B cell (primary cell): ENCODE measurements at regions not wholly inside any gene's neighbourhood (a gene's known extent, or its start where the extent isn't known, plus 50 kb on each side); places are given as distances from the start of the nearest gene placed in this dataset.

Source experiments
- ATAC-seq: fragments of 200-7000 bp; cut with Tn5 transposase; one replicate; pipeline ENCODE4 v1.10.0; 2021; ENCODE audit warnings: low read depth, mild to moderate bottlenecking, moderate number of reproducible peaks, moderate library complexity
- CTCF ChIA-PET: fragments of 350-600 bp; sonication (Branson Sonifier 250); formaldehyde crosslinking; loops from one replicate; lab custom pipeline; 2021; ENCODE audit warnings: antibody characterized with exemption, inconsistent platforms; lab: Charles Lee
- POLR2A ChIA-PET: fragments of 350-600 bp; sonication (Branson Sonifier 250); formaldehyde crosslinking; loops from one replicate; lab custom pipeline; 2021; ENCODE audit warnings: antibody characterized with exemption; lab: Charles Lee
- DNase-seq: peaks from one replicate; pipeline ENCODE4 v3.0.0; 2013
- H2AFZ ChIP-seq: 2 replicates; pipeline ENCODE4 v1.6.1; 2012; ENCODE audit warnings: mild to moderate bottlenecking, low read depth, low read length; ENCODE audit not compliant: insufficient read depth, poor library complexity, severe bottlenecking
- H3K27ac ChIP-seq, 2 donors: 1 replicate in 1 of 2; 2 replicates in 1 of 2; pipeline ENCODE4 v1.5.1; 2012 to 2013; ENCODE audit warnings: low read length in 2 of 2, mild to moderate bottlenecking in 2 of 2, moderate library complexity in 1 of 2
- H3K27me3 ChIP-seq, 4 experiments: fragments of 200-600 bp in 1 of 4; sonication (generic) in 1 of 4; replicated peaks in 1 of 4; 1 replicate in 2 of 4; 2 replicates in 2 of 4; pipeline versions ENCODE4 v1.6.1 to v1.7.0; 2013 to 2016; ENCODE audit warnings: low read length in 3 of 4, mild to moderate bottlenecking in 2 of 4, mixed read lengths in 1 of 4, moderate library complexity in 1 of 4; ENCODE audit not compliant: insufficient read depth in 4 of 4, control insufficient read depth in 3 of 4; ENCODE audit errors: control extremely low read depth in 1 of 4
- H3K36me3 ChIP-seq, 2 experiments: replicated peaks in 1 of 2; 1 replicate in 1 of 2; 2 replicates in 1 of 2; pipeline versions ENCODE4 v1.6.1 to v1.7.1; 2013; ENCODE audit warnings: low read length in 1 of 2; ENCODE audit not compliant: insufficient read depth in 2 of 2, control insufficient read depth in 1 of 2; ENCODE audit errors: control extremely low read depth in 1 of 2, extremely low read depth in 1 of 2
- H3K4me1 ChIP-seq, 2 donors: fragments of 200-600 bp in 1 of 2; sonication (generic) in 1 of 2; 1 replicate in 1 of 2; 2 replicates in 1 of 2; pipeline versions ENCODE4 v1.5.1 to v1.6.1; 2013 to 2017; ENCODE audit warnings: low read length in 2 of 2; ENCODE audit not compliant: control insufficient read depth in 2 of 2, insufficient read depth in 2 of 2
- H3K4me2 ChIP-seq: replicated peaks from 2 replicates; pipeline ENCODE3; 2012; ENCODE audit warnings: mild to moderate bottlenecking, low read depth, low read length; ENCODE audit not compliant: poor library complexity, severe bottlenecking
- H3K4me3 ChIP-seq, 5 experiments: fragments of 200-600 bp in 1 of 5; sonication (generic) in 1 of 5; 1 replicate in 3 of 5; 2 replicates in 2 of 5; pipeline versions ENCODE4 v1.5.1 to v1.7.0; 2011 to 2016; ENCODE audit warnings: low read length in 4 of 5, mild to moderate bottlenecking in 4 of 5, low read depth in 2 of 5, control low read depth in 1 of 5, moderate library complexity in 1 of 5; ENCODE audit not compliant: insufficient read depth in 1 of 5; ENCODE audit errors: control extremely low read depth in 1 of 5, extremely low read depth in 1 of 5
- H3K79me2 ChIP-seq: fragments of 200-600 bp; sonication (generic); one replicate; pipeline ENCODE4 v1.6.0; 2016; ENCODE audit warnings: low read length; ENCODE audit not compliant: control insufficient read depth, insufficient read depth
- H3K9ac ChIP-seq: fragments of 200-600 bp; sonication (generic); 2 replicates; pipeline ENCODE4 v1.6.1; 2017; ENCODE audit warnings: mild to moderate bottlenecking, low read length, moderate library complexity
- H3K9me3 ChIP-seq, 3 donors: one replicate each; pipeline versions ENCODE4 v1.6.1 to v1.7.1; 2013; ENCODE audit warnings: low read length in 2 of 3; ENCODE audit not compliant: control insufficient read depth in 2 of 3, insufficient read depth in 1 of 3; ENCODE audit errors: control extremely low read depth in 1 of 3
- H4K20me1 ChIP-seq: 2 replicates; pipeline ENCODE4 v1.6.0; 2012; ENCODE audit warnings: mild to moderate bottlenecking, low read length; ENCODE audit not compliant: insufficient read depth, control insufficient read depth, poor library complexity, severe bottlenecking
- H3K27ac Mint-ChIP-seq: one replicate; pipeline ENCODE4 v1.8.0; 2021; ENCODE audit warnings: mixed read lengths
- H3K27me3 Mint-ChIP-seq: one replicate; pipeline ENCODE4 v1.8.0; 2021; ENCODE audit warnings: mixed read lengths
- H3K4me1 Mint-ChIP-seq: one replicate; pipeline ENCODE4 v1.8.0; 2021; ENCODE audit warnings: mixed read lengths
- H3K4me3 Mint-ChIP-seq: one replicate; pipeline ENCODE4 v1.8.0; 2021; ENCODE audit warnings: mixed read lengths
- H3K9me3 Mint-ChIP-seq: one replicate; pipeline ENCODE4 v1.8.0; 2022; ENCODE audit warnings: mixed read lengths; ENCODE audit not compliant: insufficient read depth
- EZH2 ChIP-seq: IDR thresholded peaks from 2 replicates; pipeline ENCODE4 v1.6.1; 2012; ENCODE audit warnings: borderline replicate concordance, low read depth, mild to moderate bottlenecking, moderate library complexity, low read length; ENCODE audit not compliant: insufficient read depth, poor library complexity, severe bottlenecking
- WGBS: methylation state at CpG from one replicate; pipeline ENCODE4 v1.1.5; 2013; ENCODE audit warnings: missing lambda C conversion rate; ENCODE audit not compliant: insufficient coverage; 5-methylcytosine and 5-hydroxymethylcytosine counted together
- intact Hi-C: fragments of 100-400 bp; cut with micrococcal nuclease; formaldehyde crosslinking; loops from one replicate; pipeline ENCODE4 v1.10.0; 2022
- TF ChIP-seq, protein P1 (sequence below): fragments of 200-600 bp; IDR thresholded peaks from one replicate; pipeline ENCODE4 v1.8.0; 2022; ENCODE audit warnings: antibody characterized with exemption, mild to moderate bottlenecking

DNA sequence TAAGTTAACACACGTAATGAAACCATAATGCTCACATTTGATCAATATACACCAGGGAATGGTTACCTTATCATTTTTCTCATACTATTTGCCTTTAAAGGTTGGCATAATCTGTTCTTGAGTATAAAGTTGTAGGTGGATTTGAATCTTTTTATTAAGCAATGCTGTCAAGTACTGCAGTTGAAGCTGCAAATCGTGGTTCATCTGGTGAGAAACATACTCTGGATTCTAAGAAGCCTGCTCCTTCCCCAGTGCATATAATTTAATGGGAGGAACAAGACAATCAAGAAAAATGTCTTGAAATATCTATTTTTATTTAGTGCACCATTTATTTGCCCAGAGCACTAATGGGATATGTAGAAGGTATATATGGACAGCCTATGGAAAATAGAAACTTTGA, 68.7 kb upstream of the DLX6 start:
- Histone ChIP-seq H3K4me3 (no peak overlapping the region), H3K4me1 (no peaks in the 10 kb centered on the region), H3K9ac (no peak overlapping the region), H3K27me3 (no peaks in the 10 kb centered on the region), H3K9me3 (no peaks in the 10 kb centered on the region), H3K36me3 (no peaks in the 10 kb centered on the region), H4K20me1 (no peaks in the 10 kb centered on the region), H3K4me2 (no peak overlapping the region), H3K79me2 (no peaks in the 10 kb centered on the region), H3K27ac (no peak overlapping the region), H2AFZ (no peak overlapping the region)
- H3K4me1 Mint-ChIP-seq: no peaks in the 10 kb centered on the region
- ATAC-seq: no peak
- no peaks in the 10 kb centered on the region for H3K9me3 Mint-ChIP-seq
- CTCF ChIA-PET: no interaction called here
- no peak overlapping the region for H3K4me3 Mint-ChIP-seq
- no CpG with 5 or more reads among the region's 2 CpGs for WGBS
- TF ChIP-seq, protein P1, sequence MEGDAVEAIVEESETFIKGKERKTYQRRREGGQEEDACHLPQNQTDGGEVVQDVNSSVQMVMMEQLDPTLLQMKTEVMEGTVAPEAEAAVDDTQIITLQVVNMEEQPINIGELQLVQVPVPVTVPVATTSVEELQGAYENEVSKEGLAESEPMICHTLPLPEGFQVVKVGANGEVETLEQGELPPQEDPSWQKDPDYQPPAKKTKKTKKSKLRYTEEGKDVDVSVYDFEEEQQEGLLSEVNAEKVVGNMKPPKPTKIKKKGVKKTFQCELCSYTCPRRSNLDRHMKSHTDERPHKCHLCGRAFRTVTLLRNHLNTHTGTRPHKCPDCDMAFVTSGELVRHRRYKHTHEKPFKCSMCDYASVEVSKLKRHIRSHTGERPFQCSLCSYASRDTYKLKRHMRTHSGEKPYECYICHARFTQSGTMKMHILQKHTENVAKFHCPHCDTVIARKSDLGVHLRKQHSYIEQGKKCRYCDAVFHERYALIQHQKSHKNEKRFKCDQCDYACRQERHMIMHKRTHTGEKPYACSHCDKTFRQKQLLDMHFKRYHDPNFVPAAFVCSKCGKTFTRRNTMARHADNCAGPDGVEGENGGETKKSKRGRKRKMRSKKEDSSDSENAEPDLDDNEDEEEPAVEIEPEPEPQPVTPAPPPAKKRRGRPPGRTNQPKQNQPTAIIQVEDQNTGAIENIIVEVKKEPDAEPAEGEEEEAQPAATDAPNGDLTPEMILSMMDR: no peak
- TF ChIP-seq EZH2: no peak
- no peaks in the 10 kb centered on the region for H3K27me3 Mint-ChIP-seq
- H3K27ac Mint-ChIP-seq: no peak overlapping the region
- POLR2A ChIA-PET: no interaction called here
- intact Hi-C loops: no loop called here
- no peak for DNase-seq

DNA sequence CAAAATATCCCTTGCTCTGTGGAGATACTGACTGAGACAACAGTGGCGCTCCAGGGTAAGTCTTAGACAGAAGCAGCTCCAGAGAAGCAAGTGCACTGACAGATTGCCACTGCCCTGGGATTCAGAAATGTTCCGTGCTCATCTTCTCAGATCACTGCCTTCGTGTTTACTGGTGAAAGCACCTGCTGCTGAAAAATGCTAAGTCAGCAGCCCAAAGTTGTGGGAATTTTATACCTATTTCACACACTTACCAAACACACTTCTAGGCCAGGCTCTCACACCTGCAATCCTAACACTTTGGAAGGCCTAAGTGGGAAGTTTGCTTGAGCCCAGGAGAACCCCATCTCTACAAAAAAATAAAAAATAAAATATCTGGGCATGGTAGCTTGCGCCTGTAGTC, 63.2 kb upstream of the DLX6 start:
- intact Hi-C loops: no loop called here
- no peaks in the 10 kb centered on the region for H3K36me3 ChIP-seq
- no peaks in the 10 kb centered on the region for H3K4me1 ChIP-seq
- no peaks in the 10 kb centered on the region for H3K27me3 ChIP-seq
- no peak for TF ChIP-seq EZH2
- TF ChIP-seq, protein P1: no peak
- H3K9me3 ChIP-seq: no peaks in the 10 kb centered on the region
- WGBS: 97% methylated on average over 3 of the region's 4 CpGs
- no peak overlapping the region for H3K4me3 Mint-ChIP-seq
- no peaks in the 10 kb centered on the region for H3K27me3 Mint-ChIP-seq
- ChIA-PET CTCF (no interaction called here), POLR2A (no interaction called here)
- H3K4me2 ChIP-seq: no peak overlapping the region
- H3K79me2 ChIP-seq: no peaks in the 10 kb centered on the region
- H4K20me1 ChIP-seq: no peaks in the 10 kb centered on the region
- no peak overlapping the region for H3K27ac ChIP-seq
- H2AFZ ChIP-seq: no peak overlapping the region
- H3K27ac Mint-ChIP-seq: no peak overlapping the region
- ATAC-seq (no peak), DNase-seq (no peak)
- no peaks in the 10 kb centered on the region for H3K9me3 Mint-ChIP-seq
- no peak overlapping the region for H3K9ac ChIP-seq
- no peaks in the 10 kb centered on the region for H3K4me1 Mint-ChIP-seq
- no peak overlapping the region for H3K4me3 ChIP-seq
